Osteocyte (in vitro differentiated cells): ENCODE measurements at regions not wholly inside any gene's neighbourhood (a gene's known extent, or its start where the extent isn't known, plus 50 kb on each side); places are given as distances from the start of the nearest gene placed in this dataset.

Source experiments
- DNase-seq: peaks from one replicate; pipeline ENCODE4 v3.0.0; 2021; ENCODE audit warnings: mixed read lengths; ENCODE audit not compliant: unreplicated experiment; ENCODE audit errors: extremely low spot score
- H3K27ac Mint-ChIP-seq: one replicate; pipeline ENCODE4 v1.8.0; 2021; ENCODE audit warnings: mild to moderate bottlenecking, mixed read lengths; ENCODE audit not compliant: unreplicated experiment
- H3K27me3 Mint-ChIP-seq: one replicate; pipeline ENCODE4 v1.8.0; 2021; ENCODE audit warnings: mixed read lengths; ENCODE audit not compliant: unreplicated experiment
- H3K36me3 Mint-ChIP-seq: one replicate; pipeline ENCODE4 v1.8.0; 2021; ENCODE audit warnings: mixed read lengths; ENCODE audit not compliant: unreplicated experiment
- H3K4me1 Mint-ChIP-seq: one replicate; pipeline ENCODE4 v1.8.0; 2021; ENCODE audit warnings: mixed read lengths; ENCODE audit not compliant: unreplicated experiment
- H3K4me3 Mint-ChIP-seq: one replicate; pipeline ENCODE4 v1.8.0; 2021; ENCODE audit warnings: mild to moderate bottlenecking, moderate library complexity, mixed read lengths; ENCODE audit not compliant: unreplicated experiment
- H3K9me3 Mint-ChIP-seq: one replicate; pipeline ENCODE4 v1.8.0; 2021; ENCODE audit warnings: mixed read lengths; ENCODE audit not compliant: unreplicated experiment
- CTCF ChIP-seq: fragments of 200-600 bp; sonication (generic); IDR thresholded peaks from 2 replicates; pipeline ENCODE4 v1.5.0; 2021; ENCODE audit warnings: antibody characterized with exemption, mild to moderate bottlenecking, moderate library complexity

- Mint-ChIP-seq H3K27me3 (peaks cover 2% of the 10 kb centered on the region), H3K27ac (no peak overlapping the region), H3K36me3 (no peaks in the 10 kb centered on the region), H3K9me3 (no peaks in the 10 kb centered on the region), H3K4me1 (no peaks in the 10 kb centered on the region), H3K4me3 (no peak overlapping the region)
- TF ChIP-seq CTCF: no peak
- no peak for DNase-seq
These were observed 294.8 kb upstream of the TMPO start for GRCh38 chr12:98220636-98221035.

- Mint-ChIP-seq H3K4me1 (no peaks in the 10 kb centered on the region), H3K27ac (no peak overlapping the region), H3K4me3 (no peak overlapping the region), H3K27me3 (peaks cover 2% of the 10 kb centered on the region), H3K9me3 (no peaks in the 10 kb centered on the region), H3K36me3 (no peaks in the 10 kb centered on the region)
- no peak for DNase-seq
- TF ChIP-seq CTCF: no peak
These were observed 294.1 kb upstream of the TMPO start for GRCh38 chr12:98221243-98221808.

DNA sequence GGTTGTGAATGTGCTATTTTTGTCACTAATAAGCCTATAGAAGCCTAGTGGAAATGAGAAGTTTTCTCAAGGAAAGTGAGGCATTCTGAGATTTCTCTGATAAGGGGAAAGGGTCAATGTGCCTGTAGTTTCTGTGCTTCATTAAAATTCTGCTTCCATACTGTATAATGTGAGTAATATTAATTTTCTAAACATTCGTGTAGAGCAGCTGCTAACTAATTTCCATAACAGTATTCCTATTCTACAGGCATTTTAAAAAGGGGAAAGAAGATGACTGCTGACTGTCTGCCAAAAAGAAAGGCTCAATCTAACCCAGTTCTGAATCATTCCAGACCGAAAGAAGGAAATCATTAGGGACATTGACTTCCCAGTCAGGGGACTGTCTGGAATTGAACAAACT is 293.3 kb upstream of the TMPO start:
- no peaks in the 10 kb centered on the region for H3K4me1 Mint-ChIP-seq
- peaks cover 2% of the 10 kb centered on the region for H3K27me3 Mint-ChIP-seq
- no peak for TF ChIP-seq CTCF
- no peak overlapping the region for H3K27ac Mint-ChIP-seq
- no peaks in the 10 kb centered on the region for H3K9me3 Mint-ChIP-seq
- H3K4me3 Mint-ChIP-seq: no peak overlapping the region
- no peak for DNase-seq
- no peaks in the 10 kb centered on the region for H3K36me3 Mint-ChIP-seq

GRCh38 chr12:98224584-98225221 is 290.7 kb upstream of the TMPO start:
- H3K36me3 Mint-ChIP-seq: no peaks in the 10 kb centered on the region
- no peak overlapping the region for H3K27ac Mint-ChIP-seq
- no peaks in the 10 kb centered on the region for H3K9me3 Mint-ChIP-seq
- peaks cover 2% of the 10 kb centered on the region for H3K27me3 Mint-ChIP-seq
- no peak overlapping the region for H3K4me3 Mint-ChIP-seq
- no peak for DNase-seq
- no peak for TF ChIP-seq CTCF
- H3K4me1 Mint-ChIP-seq: no peaks in the 10 kb centered on the region

DNA sequence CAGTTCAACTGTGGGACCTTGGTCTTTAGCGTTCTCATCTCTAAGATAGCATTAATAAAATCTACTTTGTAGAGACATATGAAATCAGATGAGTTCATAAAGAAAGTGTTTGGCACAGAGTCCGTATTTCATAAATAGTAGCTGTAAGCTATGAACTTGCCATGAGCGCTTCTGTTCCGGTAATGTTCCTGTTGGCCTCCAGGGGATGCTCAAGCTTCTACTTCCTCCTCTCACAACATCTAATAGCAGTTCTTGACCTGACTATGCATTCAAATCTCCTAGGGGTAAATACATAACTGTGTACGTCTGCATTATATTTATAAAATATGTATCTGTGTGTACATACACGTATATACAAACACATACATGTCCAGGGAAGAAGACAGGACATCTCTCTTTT is 288.2 kb upstream of the TMPO start:
- H3K27me3 Mint-ChIP-seq: peaks cover 4% of the 10 kb centered on the region
- DNase-seq: no peak
- TF ChIP-seq CTCF: peak; percentile 28
- no peaks in the 10 kb centered on the region for H3K36me3 Mint-ChIP-seq
- no peaks in the 10 kb centered on the region for H3K4me1 Mint-ChIP-seq
- no peak overlapping the region for H3K4me3 Mint-ChIP-seq
- no peaks in the 10 kb centered on the region for H3K9me3 Mint-ChIP-seq
- no peak overlapping the region for H3K27ac Mint-ChIP-seq
